GM18517 (cell line): ENCODE measurements at regions not wholly inside any gene's neighbourhood (a gene's known extent, or its start where the extent isn't known, plus 50 kb on each side); places are given as distances from the start of the nearest gene placed in this dataset.

Experiments
- ATAC-seq: cut with Tn5 transposase; IDR thresholded peaks from one replicate; pipeline ENCODE4 v1.9.1; 2021; ENCODE audit warnings: mild to moderate bottlenecking, moderate library complexity; ENCODE audit not compliant: unreplicated experiment

- no peak for ATAC-seq
Measured at GRCh38 chrX:39519030-39519488, 578.7 kb downstream of the BCOR start.

GRCh38 chrX:39519566-39520301 lies 578.0 kb downstream of the BCOR start:
- no peak for ATAC-seq

- no peak for ATAC-seq
Measured at GRCh38 chrX:39525758-39526157, 572.0 kb downstream of the BCOR start.

GRCh38 chrX:39527025-39527424 lies 570.7 kb downstream of the BCOR start:
- ATAC-seq = no peak

- no peak for ATAC-seq
Measured at GRCh38 chrX:39528161-39528916, 569.4 kb downstream of the BCOR start.

GRCh38 chrX:39532761-39533160 lies 565.0 kb downstream of the BCOR start:
- ATAC-seq = no peak

- ATAC-seq = no peak
Measured at GRCh38 chrX:39534949-39535348, 562.8 kb downstream of the BCOR start.

GRCh38 chrX:39536211-39536610 lies 561.5 kb downstream of the BCOR start:
- no peak for ATAC-seq

GRCh38 chrX:39541881-39542280 lies 555.9 kb downstream of the BCOR start:
- no peak for ATAC-seq

GRCh38 chrX:39542316-39542715 lies 555.4 kb downstream of the BCOR start:
- ATAC-seq = no peak

- no peak for ATAC-seq
Measured at GRCh38 chrX:39550795-39551361, 546.9 kb downstream of the BCOR start.

GRCh38 chrX:39551762-39552161 lies 546.0 kb downstream of the BCOR start:
- no peak for ATAC-seq

- ATAC-seq = no peak
Measured at GRCh38 chrX:39555431-39555830, 542.3 kb downstream of the BCOR start.

- ATAC-seq = no peak
Measured at GRCh38 chrX:39556056-39556455, 541.7 kb downstream of the BCOR start.

GRCh38 chrX:39559229-39559628 lies 538.5 kb downstream of the BCOR start:
- no peak for ATAC-seq

GRCh38 chrX:39560271-39560670 lies 537.5 kb downstream of the BCOR start:
- ATAC-seq = no peak

GRCh38 chrX:39563178-39563577 lies 534.6 kb downstream of the BCOR start:
- ATAC-seq = no peak

- ATAC-seq = no peak
Measured at GRCh38 chrX:39564751-39565150, 533.0 kb downstream of the BCOR start.

GRCh38 chrX:39574178-39574577 lies 523.6 kb downstream of the BCOR start:
- ATAC-seq = no peak

GRCh38 chrX:39576041-39576872 lies 521.5 kb downstream of the BCOR start:
- no peak for ATAC-seq
